COR-L47 (cell line): ENCODE measurements at regions not wholly inside any gene's neighbourhood (a gene's known extent, or its start where the extent isn't known, plus 50 kb on each side); places are given as distances from the start of the nearest gene placed in this dataset.
A peak's percentile ranks its signal among the peaks of the same experiment; 100 is the strongest.

ENCODE experiments used
- DNase-seq: peaks from one replicate; lab custom pipeline; 2025; lab: John Stamatoyannopoulos, UW

- no peak for DNase-seq
Measured at GRCh38 chr6:104617591-104617990, 242.1 kb downstream of the HACE1 start.

- DNase-seq = no peak
Measured at GRCh38 chr6:104614394-104614793, 245.3 kb downstream of the HACE1 start.

GRCh38 chr6:104613416-104614001 lies 246.2 kb downstream of the HACE1 start:
- DNase-seq = no peak

- no peak for DNase-seq
Measured at GRCh38 chr6:104612541-104612940, 247.2 kb downstream of the HACE1 start.

GRCh38 chr6:104608101-104608500 lies 251.6 kb downstream of the HACE1 start:
- no peak for DNase-seq

GRCh38 chr6:104607501-104607900 lies 252.2 kb downstream of the HACE1 start:
- DNase-seq = no peak

- DNase-seq = peak; percentile 80
Measured at GRCh38 chr6:104606361-104606760, 253.4 kb downstream of the HACE1 start.

GRCh38 chr6:104604685-104605084 lies 255.0 kb downstream of the HACE1 start:
- DNase-seq = no peak

- no peak for DNase-seq
Measured at GRCh38 chr6:104603108-104603745, 256.5 kb downstream of the HACE1 start.

GRCh38 chr6:104601721-104602120 lies 258.0 kb downstream of the HACE1 start:
- DNase-seq = no peak

GRCh38 chr6:104601131-104601651 lies 258.5 kb downstream of the HACE1 start:
- DNase-seq = no peak

- DNase-seq = no peak
Measured at GRCh38 chr6:104600639-104600931, 259.1 kb downstream of the HACE1 start.

GRCh38 chr6:104599821-104600638 lies 259.7 kb downstream of the HACE1 start:
- no peak for DNase-seq

GRCh38 chr6:104597541-104598050 lies 262.1 kb downstream of the HACE1 start:
- no peak for DNase-seq

GRCh38 chr6:104596091-104596490 lies 263.6 kb downstream of the HACE1 start:
- DNase-seq = no peak

- DNase-seq = no peak
Measured at GRCh38 chr6:104595311-104595820, 264.4 kb downstream of the HACE1 start.

- DNase-seq = no peak
Measured at GRCh38 chr6:104591573-104592334, 268.0 kb downstream of the HACE1 start.

- peak; percentile 34 for DNase-seq
Measured at GRCh38 chr6:104589940-104590339, 269.8 kb downstream of the HACE1 start.

- DNase-seq = no peak
Measured at GRCh38 chr6:104585646-104586045, 274.1 kb downstream of the HACE1 start.

GRCh38 chr6:104580452-104580851 lies 279.3 kb downstream of the HACE1 start:
- no peak for DNase-seq

- DNase-seq = no peak
Measured at GRCh38 chr6:104579310-104579863, 280.3 kb downstream of the HACE1 start.

- DNase-seq = no peak
Measured at GRCh38 chr6:104575536-104575935, 284.2 kb downstream of the HACE1 start.
